Astrocyte (in vitro differentiated cells and primary cell): ENCODE measurements at regions not wholly inside any gene's neighbourhood (a gene's known extent, or its start where the extent isn't known, plus 50 kb on each side); places are given as distances from the start of the nearest gene placed in this dataset.

Experiments used
- DNase-seq: peaks from one replicate; pipeline ENCODE4 v3.0.0-alpha.2; 2010; ENCODE audit warnings: low read depth
- FAIRE-seq: peaks from 2 replicates; lab custom pipeline; 2011; peaks lifted over from hg19 to GRCh38; lab: Jason Lieb, UNC
- H2AFZ ChIP-seq: 2 replicates; pipeline ENCODE4 v1.6.0; 2012; ENCODE audit warnings: low read depth, low read length, inconsistent platforms
- H3K27ac ChIP-seq: 2 replicates; pipeline ENCODE4 v1.5.1; 2011; ENCODE audit warnings: low read depth, low read length, inconsistent platforms
- H3K27me3 ChIP-seq: 2 replicates; pipeline ENCODE4 v1.6.0; 2011; ENCODE audit warnings: low read length, inconsistent platforms; ENCODE audit not compliant: insufficient read depth
- H3K36me3 ChIP-seq: 2 replicates; pipeline ENCODE4 v1.5.1; 2011; ENCODE audit warnings: low read length, inconsistent platforms; ENCODE audit not compliant: insufficient read depth
- H3K4me1 ChIP-seq: 2 replicates; pipeline ENCODE4 v1.5.1; 2011; ENCODE audit warnings: low read length, inconsistent platforms; ENCODE audit not compliant: insufficient read depth
- H3K4me2 ChIP-seq: 2 replicates; pipeline ENCODE4 v1.6.0; 2012; ENCODE audit warnings: low read length, inconsistent platforms
- H3K4me3 ChIP-seq: 2 replicates; pipeline ENCODE4 v1.5.1; 2011; ENCODE audit warnings: low read depth, mild to moderate bottlenecking, low read length, inconsistent platforms; ENCODE audit not compliant: insufficient read depth
- H3K79me2 ChIP-seq: 2 replicates; pipeline ENCODE4 v1.6.0; 2012; ENCODE audit warnings: mild to moderate bottlenecking, low read length, inconsistent platforms; ENCODE audit not compliant: insufficient read depth
- H3K9ac ChIP-seq: 2 replicates; pipeline ENCODE4 v1.6.0; 2012; ENCODE audit warnings: mild to moderate bottlenecking, low read length, inconsistent platforms
- H3K9me3 ChIP-seq: 2 replicates; pipeline ENCODE4 v1.5.1; 2012; ENCODE audit warnings: low read depth, mild to moderate bottlenecking, low read length, inconsistent platforms; ENCODE audit not compliant: insufficient read depth
- H4K20me1 ChIP-seq: 2 replicates; pipeline ENCODE4 v1.6.0; 2012; ENCODE audit warnings: low read length, inconsistent platforms; ENCODE audit not compliant: insufficient read depth
- H3K27ac Mint-ChIP-seq: one replicate; pipeline ENCODE4 v1.8.0; 2021; ENCODE audit warnings: mild to moderate bottlenecking, mixed read lengths; ENCODE audit not compliant: unreplicated experiment
- H3K27me3 Mint-ChIP-seq: one replicate; pipeline ENCODE4 v1.8.0; 2021; ENCODE audit warnings: low read depth, mixed read lengths; ENCODE audit not compliant: unreplicated experiment
- H3K36me3 Mint-ChIP-seq: one replicate; pipeline ENCODE4 v1.8.0; 2021; ENCODE audit warnings: low read depth, mixed read lengths; ENCODE audit not compliant: unreplicated experiment
- H3K4me1 Mint-ChIP-seq: one replicate; pipeline ENCODE4 v1.8.0; 2021; ENCODE audit warnings: low read depth, mixed read lengths; ENCODE audit not compliant: unreplicated experiment
- H3K4me3 Mint-ChIP-seq: one replicate; pipeline ENCODE4 v1.8.0; 2021; ENCODE audit warnings: mild to moderate bottlenecking, moderate library complexity, mixed read lengths; ENCODE audit not compliant: unreplicated experiment
- H3K9me3 Mint-ChIP-seq: one replicate; pipeline ENCODE4 v1.8.0; 2021; ENCODE audit warnings: mild to moderate bottlenecking, mixed read lengths; ENCODE audit not compliant: unreplicated experiment
- EZH2 ChIP-seq: IDR thresholded peaks from 2 replicates; pipeline ENCODE4 v1.6.1; 2012; ENCODE audit warnings: mild to moderate bottlenecking, low read length, inconsistent platforms; ENCODE audit not compliant: insufficient read depth
- TF ChIP-seq, protein P1 (sequence below): IDR thresholded peaks from 2 replicates; pipeline ENCODE4 v1.5.1; 2011; ENCODE audit warnings: low read depth, mild to moderate bottlenecking, inconsistent platforms, low read length, moderate library complexity; ENCODE audit not compliant: insufficient read depth

DNA sequence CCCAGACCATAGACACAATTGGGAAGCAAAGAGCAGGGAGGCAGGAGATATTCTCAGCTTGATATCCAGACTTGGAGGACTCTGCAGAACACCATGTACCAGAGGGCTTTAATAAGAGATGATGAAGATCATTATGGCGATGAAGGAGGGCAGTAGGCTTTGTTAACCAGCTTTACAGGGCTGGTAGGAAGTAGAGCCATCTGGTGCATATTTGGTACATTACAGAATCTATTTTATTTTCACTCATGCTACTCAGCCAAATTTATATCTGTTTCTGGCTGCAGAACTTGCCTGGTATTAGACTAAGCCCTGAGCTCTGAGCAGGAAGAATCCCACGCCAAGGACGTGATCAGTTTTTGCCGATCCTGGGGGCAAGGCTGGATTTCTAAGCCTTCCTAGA, 61.8 kb upstream of the SYT6 start:
- H3K9ac ChIP-seq: no peak overlapping the region
- H3K27ac ChIP-seq: no peak overlapping the region
- H3K4me3 Mint-ChIP-seq: no peak overlapping the region
- H4K20me1 ChIP-seq: no peaks in the 10 kb centered on the region
- H3K4me1 Mint-ChIP-seq: peaks cover 2% of the 10 kb centered on the region
- no peak for DNase-seq
- no peaks in the 10 kb centered on the region for H3K79me2 ChIP-seq
- no peaks in the 10 kb centered on the region for H3K4me1 ChIP-seq
- no peaks in the 10 kb centered on the region for H3K9me3 ChIP-seq
- no peak overlapping the region for H3K4me2 ChIP-seq
- H2AFZ ChIP-seq: no peak overlapping the region
- no peak for FAIRE-seq
- TF ChIP-seq, protein P1, sequence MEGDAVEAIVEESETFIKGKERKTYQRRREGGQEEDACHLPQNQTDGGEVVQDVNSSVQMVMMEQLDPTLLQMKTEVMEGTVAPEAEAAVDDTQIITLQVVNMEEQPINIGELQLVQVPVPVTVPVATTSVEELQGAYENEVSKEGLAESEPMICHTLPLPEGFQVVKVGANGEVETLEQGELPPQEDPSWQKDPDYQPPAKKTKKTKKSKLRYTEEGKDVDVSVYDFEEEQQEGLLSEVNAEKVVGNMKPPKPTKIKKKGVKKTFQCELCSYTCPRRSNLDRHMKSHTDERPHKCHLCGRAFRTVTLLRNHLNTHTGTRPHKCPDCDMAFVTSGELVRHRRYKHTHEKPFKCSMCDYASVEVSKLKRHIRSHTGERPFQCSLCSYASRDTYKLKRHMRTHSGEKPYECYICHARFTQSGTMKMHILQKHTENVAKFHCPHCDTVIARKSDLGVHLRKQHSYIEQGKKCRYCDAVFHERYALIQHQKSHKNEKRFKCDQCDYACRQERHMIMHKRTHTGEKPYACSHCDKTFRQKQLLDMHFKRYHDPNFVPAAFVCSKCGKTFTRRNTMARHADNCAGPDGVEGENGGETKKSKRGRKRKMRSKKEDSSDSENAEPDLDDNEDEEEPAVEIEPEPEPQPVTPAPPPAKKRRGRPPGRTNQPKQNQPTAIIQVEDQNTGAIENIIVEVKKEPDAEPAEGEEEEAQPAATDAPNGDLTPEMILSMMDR: no peak
- TF ChIP-seq EZH2: no peak
- H3K27me3 Mint-ChIP-seq: peaks cover 30% of the 10 kb centered on the region
- H3K4me3 ChIP-seq: no peak overlapping the region
- peaks cover 27% of the 10 kb centered on the region for H3K27me3 ChIP-seq
- H3K9me3 Mint-ChIP-seq: no peaks in the 10 kb centered on the region
- no peaks in the 10 kb centered on the region for H3K36me3 Mint-ChIP-seq
- H3K27ac Mint-ChIP-seq: no peak overlapping the region
- H3K36me3 ChIP-seq: no peaks in the 10 kb centered on the region

DNA sequence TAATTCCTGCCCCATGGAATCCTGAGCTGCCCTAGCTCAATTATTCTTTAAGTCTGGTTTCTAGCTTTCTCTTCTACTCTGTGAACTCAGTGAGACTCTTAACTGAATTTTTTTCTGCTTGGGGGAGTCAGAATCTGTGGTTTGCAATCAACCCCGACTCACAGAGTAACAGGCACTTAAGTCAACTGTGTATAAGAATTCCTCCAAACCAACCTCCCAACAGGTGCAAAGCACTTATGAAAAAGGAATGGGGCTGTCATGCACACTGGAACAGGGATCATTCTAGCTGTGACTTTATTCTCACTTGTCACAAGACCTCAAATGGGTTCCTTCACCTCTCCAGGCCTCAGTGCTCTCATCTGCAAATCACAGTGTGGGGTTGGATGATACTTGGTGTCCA, 60.3 kb upstream of the SYT6 start:
- no peaks in the 10 kb centered on the region for H3K4me1 ChIP-seq
- FAIRE-seq: no peak
- no peak overlapping the region for H3K27ac ChIP-seq
- no peak overlapping the region for H3K4me2 ChIP-seq
- H3K4me1 Mint-ChIP-seq: peaks cover 2% of the 10 kb centered on the region
- no peak overlapping the region for H3K4me3 ChIP-seq
- H3K27me3 ChIP-seq: peaks cover 25% of the 10 kb centered on the region
- H3K36me3 ChIP-seq: no peaks in the 10 kb centered on the region
- H3K9ac ChIP-seq: no peak overlapping the region
- H3K27ac Mint-ChIP-seq: no peak overlapping the region
- no peaks in the 10 kb centered on the region for H3K9me3 ChIP-seq
- no peaks in the 10 kb centered on the region for H3K79me2 ChIP-seq
- no peak for DNase-seq
- TF ChIP-seq EZH2: no peak
- TF ChIP-seq, protein P1: no peak
- H2AFZ ChIP-seq: no peak overlapping the region
- H3K9me3 Mint-ChIP-seq: no peaks in the 10 kb centered on the region
- H3K36me3 Mint-ChIP-seq: no peaks in the 10 kb centered on the region
- no peak overlapping the region for H3K4me3 Mint-ChIP-seq
- peaks cover 43% of the 10 kb centered on the region for H3K27me3 Mint-ChIP-seq
- H4K20me1 ChIP-seq: no peaks in the 10 kb centered on the region

DNA sequence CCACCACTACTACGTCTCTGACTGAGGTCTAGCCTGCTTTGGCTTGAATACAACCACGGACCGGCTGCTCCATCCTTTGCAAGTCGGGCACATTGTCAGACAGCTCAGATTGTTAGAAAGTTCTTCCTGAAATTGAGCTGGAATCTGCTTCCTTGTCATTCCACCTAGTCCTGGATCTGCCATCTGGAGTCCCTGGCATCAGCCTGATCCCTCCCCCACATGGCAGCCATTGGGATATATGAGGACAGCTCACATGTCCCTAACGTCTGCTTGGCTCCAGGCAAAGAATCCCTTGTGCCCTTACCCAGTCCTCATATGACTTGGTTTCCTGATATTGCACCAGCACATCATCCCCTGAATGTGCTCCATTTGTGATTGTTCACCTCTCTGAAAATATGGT, 56.3 kb upstream of the SYT6 start:
- Histone ChIP-seq H3K4me2 (no peak overlapping the region), H3K4me3 (no peak overlapping the region), H2AFZ (no peak overlapping the region), H3K27ac (no peak overlapping the region), H4K20me1 (no peaks in the 10 kb centered on the region), H3K79me2 (no peaks in the 10 kb centered on the region), H3K27me3 (peaks cover 21% of the 10 kb centered on the region), H3K9me3 (no peaks in the 10 kb centered on the region), H3K4me1 (no peaks in the 10 kb centered on the region), H3K36me3 (no peaks in the 10 kb centered on the region), H3K9ac (no peak overlapping the region)
- Mint-ChIP-seq H3K4me3 (no peak overlapping the region), H3K4me1 (no peaks in the 10 kb centered on the region), H3K9me3 (no peaks in the 10 kb centered on the region), H3K27me3 (peaks cover 58% of the 10 kb centered on the region), H3K27ac (no peak overlapping the region), H3K36me3 (no peaks in the 10 kb centered on the region)
- no peak for FAIRE-seq
- no peak for DNase-seq
- TF ChIP-seq, protein P1: no peak
- no peak for TF ChIP-seq EZH2
